ENCODE measurements at regions not wholly inside any gene's neighbourhood (a gene's known extent, or its start where the extent isn't known, plus 50 kb on each side); places are given as distances from the start of the nearest gene placed in this dataset.
"Not testable (repeated sequence)": the region's sequence is repeated elsewhere in the genome, so short reads cannot be mapped to it uniquely, and the experiment has no call there.

DNA sequence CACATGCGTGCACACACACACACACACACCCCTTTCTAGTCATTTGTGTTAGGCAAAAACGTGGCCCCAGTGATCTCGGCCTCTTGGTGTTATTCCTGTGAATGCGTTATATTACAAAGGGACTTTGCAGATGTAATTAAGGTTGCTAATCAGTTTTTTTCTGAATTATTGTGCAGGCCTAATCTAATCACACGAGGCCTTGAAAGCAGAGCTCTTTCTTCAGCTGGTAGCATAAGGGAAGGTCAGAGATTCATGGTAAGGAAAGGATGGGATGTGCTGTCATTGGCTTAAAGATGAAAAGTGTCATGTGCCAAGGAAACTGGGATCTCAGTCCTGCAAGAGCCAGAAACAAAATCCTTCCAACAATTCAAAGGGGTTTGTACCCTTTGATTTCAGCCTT is 113.4 kb upstream of the ELAC2 start:
- FAIRE-seq = no peak

DNA sequence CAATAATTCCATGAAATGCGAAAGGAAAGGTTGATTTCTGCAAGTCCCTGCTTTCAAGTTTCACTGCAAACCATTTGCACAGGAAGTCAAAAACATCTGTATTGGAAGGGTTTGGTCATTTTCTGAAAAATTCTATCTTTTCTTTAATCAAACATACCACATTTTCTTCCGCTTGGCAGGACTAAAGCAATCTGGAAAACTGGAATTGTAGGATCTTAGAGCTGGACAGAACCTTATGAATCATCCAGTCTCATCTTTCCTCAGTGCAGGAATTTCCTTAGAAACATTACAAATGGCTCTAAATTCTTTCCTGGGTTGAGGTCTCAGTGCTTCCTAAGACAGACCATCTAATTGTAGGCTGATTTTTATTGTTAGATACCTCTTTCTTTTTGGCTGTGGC is 111.5 kb upstream of the ELAC2 start:
- no peak for FAIRE-seq

GRCh38 chr17:13128676-13129075 is 110.8 kb upstream of the ELAC2 start:
- FAIRE-seq = no peak

DNA sequence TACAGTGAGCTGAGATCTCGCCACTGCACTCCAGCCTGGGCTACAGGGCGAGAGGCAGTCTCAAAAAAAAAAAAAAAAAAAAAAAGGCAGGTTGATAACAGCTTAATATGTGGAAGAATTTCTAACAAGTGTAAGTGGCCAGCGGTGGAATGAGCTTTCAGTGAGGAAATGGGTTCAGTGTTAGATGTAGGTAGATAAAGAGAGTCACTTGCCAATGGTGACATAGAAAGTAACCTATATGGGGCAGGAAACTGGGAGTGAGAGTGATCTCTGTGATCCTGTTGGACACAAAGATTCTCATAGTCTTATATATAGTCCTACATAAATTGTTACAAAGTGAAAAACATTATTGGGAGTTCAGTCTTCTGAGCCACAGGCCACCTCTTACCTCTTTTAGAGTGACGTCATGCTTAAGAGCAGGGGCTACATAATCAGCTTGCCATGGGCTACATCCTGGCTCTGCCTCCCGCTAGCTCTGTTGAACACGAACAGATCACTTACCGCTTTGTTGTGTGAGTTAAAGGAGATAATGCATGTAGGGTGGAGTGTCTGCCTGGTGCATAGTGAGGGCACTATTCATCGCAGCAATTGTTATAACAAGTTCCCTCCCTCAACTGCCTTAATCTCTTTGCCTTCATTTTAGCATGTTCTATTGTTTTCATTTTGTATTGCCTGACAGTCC is 110.2 kb upstream of the ELAC2 start:
- no peak for FAIRE-seq

DNA sequence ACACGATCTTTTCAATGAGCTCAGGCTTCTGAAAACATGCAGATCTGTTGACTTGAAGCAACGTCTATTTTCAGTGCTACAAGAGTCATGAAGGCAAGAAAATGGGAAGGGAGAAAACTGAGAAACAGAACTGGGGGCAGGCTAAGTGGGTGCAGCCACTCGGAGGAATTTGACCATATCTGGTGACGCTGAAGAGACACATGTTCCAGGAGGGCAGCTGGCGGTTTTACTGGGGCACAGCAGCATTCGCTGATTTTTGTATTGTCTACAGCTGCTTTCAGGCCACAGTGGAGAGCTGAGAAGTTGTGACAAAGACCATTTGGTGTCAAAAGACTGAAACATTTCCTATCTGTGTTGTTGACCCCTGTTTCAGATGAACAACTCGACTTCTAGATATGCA is 103.0 kb upstream of the ELAC2 start:
- FAIRE-seq = no peak

GRCh38 chr17:13118311-13118710 is 100.5 kb upstream of the ELAC2 start:
- FAIRE-seq = no peak

- no peak for FAIRE-seq
Observed at GRCh38 chr17:13117616-13118015, 99.8 kb upstream of the ELAC2 start.

DNA sequence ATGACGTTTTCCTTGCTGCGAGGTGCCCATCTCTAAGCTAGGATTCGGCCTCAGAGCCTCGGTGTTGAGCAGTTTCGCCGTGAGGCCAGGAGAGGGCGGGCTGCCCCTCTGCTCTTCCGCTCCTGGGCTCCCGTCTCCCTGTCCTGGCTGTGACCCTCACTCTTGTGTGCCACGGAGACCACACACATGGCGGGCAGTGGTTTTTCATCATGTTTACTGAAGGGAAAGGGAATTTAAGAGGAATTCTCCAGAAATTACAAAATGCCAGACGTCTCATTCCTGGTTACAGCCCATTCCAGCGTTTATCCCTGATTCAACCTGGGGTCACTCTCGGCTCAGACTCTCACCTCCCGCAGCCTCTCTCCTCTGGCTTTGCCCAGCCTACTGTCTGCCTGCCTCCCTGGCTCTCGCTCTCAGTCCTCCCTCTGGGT is 96.8 kb upstream of the ELAC2 start:
- no peak for FAIRE-seq

DNA sequence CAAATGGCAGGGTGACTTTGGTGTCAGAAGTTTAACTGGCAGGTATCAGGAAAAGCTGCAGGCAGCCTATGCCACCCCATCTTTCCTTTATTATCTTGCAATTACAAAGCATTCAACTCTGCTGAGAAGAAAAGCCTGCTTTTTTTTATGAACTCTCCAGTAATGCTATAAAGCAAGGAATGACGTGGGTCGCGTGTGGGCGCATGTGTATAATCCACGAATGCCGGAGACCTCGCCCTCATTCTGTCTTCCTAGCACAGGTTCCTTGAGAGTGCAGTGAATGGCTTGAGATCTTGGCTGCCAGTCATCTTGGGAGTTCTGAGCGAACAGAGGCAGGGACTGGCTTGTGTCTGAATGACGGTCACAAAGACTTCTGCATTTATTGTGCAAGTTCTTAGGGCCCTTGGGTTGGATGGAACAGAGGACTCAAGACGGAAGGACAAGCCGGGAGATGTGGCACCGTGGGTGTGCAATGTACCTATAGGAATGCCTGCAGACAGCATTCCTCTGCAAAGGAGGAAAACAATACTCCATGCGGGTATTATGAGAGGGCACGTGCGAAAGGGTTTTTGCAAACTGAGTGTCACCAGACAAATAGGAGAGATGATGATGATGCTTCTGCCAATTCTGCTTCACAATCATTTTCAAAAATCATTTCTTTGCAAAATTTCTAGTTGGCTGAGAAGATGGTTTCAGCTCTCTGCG is 96.1 kb upstream of the ELAC2 start:
- FAIRE-seq = no peak

DNA sequence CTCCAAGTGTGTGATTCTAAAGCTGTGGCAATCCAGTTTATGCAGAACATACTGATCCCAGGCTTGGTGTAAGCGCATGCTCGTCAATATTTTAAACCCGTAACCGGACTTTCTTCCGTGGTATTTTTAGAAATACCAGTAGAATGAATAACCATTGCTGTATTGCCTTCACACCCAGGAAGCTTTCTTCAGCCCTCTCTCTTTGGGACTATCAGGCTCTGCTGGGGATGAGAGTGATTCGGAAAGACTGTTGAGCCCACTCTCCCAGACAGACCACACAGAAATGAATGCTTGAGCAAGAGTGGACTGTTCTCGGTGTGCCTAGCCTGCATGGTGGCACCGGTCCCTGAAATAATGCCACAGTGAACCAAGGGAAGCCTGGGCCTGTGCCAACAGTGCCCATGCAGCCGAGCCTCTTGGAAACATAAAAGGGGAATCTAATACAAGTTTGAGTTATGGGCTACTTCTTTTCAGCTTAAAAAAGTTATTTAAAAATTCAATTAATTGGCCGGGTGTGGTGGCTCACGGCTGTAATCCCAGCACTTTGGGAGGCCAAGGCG is 89.9 kb upstream of the ELAC2 start:
- FAIRE-seq = no peak

- no peak for FAIRE-seq
Observed at GRCh38 chr17:13106171-13106570, 88.3 kb upstream of the ELAC2 start.

- no peak for FAIRE-seq
Observed at GRCh38 chr17:13104576-13104975, 86.7 kb upstream of the ELAC2 start.

GRCh38 chr17:13102477-13102876 is 84.7 kb upstream of the ELAC2 start:
- no peak for FAIRE-seq

- no peak for FAIRE-seq
Observed at GRCh38 chr17:13099926-13100325, 82.1 kb upstream of the ELAC2 start.

GRCh38 chr17:13099089-13099735 is 81.4 kb upstream of the ELAC2 start:
- FAIRE-seq = no peak

DNA sequence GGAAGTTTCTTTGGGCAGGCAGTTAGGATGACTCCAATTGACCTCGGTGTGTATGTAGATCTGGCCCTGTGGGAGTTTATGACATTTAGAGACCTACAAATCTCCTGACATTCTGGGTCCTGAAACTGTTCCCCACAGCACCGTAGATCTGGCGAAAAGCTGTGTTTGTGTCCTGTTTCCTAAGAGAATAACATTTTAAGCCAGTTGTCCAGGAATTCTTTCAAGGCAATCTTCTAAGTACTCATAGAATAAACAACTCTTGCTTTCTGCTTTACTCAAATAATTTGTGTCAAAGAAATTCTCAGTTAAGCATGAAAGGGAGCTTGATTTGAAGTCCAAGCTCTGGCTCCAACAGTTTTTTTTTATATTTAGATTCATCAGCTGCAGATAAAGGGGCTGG is 78.5 kb upstream of the ELAC2 start:
- FAIRE-seq = no peak

DNA sequence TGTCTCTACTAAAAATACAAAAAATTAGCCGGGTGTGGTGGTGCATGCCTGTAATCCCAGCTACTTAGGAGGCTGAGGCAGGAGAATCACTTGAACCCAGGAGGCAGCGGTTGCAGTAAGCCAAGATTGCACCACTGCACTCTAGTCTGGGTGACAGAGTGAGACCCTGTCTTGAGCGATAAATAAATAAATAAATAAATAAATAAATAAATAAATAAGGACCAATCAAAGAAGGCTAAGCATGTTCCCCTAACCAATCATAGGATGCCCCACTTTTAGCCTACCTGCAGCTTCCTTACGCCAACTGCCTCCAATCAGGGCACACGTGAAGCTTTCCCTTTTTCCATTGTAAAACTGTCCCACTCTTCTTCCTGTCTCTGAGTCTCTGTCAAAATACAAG is 74.2 kb upstream of the ELAC2 start:
- FAIRE-seq = not testable (repeated sequence)

GRCh38 chr17:13088666-13089065 is 70.8 kb upstream of the ELAC2 start:
- no peak for FAIRE-seq

DNA sequence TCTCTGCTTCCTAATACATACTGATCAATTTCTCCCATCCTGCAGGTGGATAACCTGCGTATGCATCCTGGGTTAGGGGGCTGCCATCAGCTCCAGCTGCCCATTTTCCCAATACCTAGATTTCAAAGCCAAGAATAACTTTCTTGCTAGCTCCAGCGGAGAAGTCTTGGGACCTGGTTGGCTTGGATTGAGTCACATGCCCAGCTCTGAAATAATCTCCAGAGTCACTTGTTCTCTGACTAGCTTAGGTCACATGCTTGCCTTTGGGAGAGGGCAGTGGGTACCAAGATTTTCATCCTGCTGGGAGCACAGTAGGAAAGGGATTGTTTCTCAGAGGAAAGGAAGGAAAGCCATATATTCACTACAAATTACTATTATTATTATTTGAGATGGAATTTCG is 70.0 kb upstream of the ELAC2 start:
- no peak for FAIRE-seq

GRCh38 chr17:13086142-13086769 is 68.4 kb upstream of the ELAC2 start:
- no peak for FAIRE-seq

GRCh38 chr17:13085578-13085977 is 67.8 kb upstream of the ELAC2 start:
- no peak for FAIRE-seq

DNA sequence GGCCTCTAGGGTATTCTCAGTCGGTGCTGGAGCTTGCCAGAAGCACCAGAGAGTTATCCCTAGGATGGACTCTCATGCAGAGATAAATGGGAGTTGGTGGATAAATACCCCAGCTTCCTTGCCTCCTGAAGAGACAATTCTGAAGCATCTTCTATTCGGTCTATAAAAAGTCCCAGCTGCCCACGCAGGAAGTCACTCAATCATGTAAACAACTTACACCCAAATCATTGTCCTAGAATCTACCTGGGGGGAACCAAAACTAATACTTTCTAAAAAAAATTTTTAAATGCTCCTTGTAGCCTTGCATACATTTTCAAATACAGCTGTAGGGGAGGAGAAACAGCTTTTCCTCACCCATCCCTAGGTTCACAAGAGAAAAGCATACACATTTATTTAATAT is 66.6 kb upstream of the ELAC2 start:
- FAIRE-seq = no peak

DNA sequence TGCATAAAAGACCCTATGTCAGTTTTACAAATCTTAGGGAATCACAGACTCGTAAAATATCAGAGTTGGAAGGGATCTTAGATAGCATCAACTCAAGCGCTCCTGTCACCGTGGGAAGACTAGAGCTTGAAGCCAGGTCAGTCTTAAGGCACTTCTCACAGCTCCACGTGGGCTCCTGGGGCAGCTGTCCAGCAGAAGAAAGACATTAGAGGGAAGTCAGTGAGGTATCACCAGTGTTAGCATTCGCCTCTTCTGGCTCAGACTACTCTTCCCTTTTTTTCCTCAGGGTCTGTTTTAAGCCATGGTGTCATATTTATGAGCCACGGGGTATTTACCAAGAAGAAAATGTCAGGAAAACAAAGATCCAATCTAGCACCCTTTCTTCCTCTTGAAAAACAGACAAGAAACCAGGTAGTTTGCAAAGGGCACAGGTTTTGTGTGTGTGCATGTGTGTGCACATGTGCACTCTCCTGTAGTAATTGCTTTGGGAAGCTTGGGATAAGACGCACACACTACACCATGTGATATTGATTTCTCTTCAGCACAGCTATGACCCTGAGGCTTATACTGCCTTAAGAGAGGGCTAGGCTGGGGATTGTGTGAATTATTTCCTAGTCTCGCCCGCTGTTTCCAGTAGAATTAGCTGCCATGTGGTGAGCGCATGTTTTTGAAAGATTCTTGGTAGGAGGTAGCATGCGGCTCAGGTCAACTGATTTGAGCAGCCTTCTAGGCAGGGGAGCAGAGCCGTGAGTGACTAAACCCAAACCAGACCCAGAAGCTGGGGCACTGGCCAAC is 61.0 kb upstream of the ELAC2 start:
- FAIRE-seq = no peak

Measured in islet of Langerhans (tissue), 1 donor.